ENCODE measurements at regions not wholly inside any gene's neighbourhood (a gene's known extent, or its start where the extent isn't known, plus 50 kb on each side); places are given as distances from the start of the nearest gene placed in this dataset.

GRCh38 chr10:131838966-131839742 lies 61.7 kb upstream of the PPP2R2D start:
- TF ChIP-seq CTCF (IDR thresholded peaks at IDR 0.05) (no peak), POLR2AphosphoS5 (IDR thresholded peaks at IDR 0.05) (no peak), POLR2A (IDR thresholded peaks at IDR 0.05) (no peak)
